ENCODE measurements at regions not wholly inside any gene's neighbourhood (a gene's known extent, or its start where the extent isn't known, plus 50 kb on each side); places are given as distances from the start of the nearest gene placed in this dataset.
A peak's percentile ranks its signal among the peaks of the same experiment; 100 is the strongest.
"Not testable (repeated sequence)": the region's sequence is repeated elsewhere in the genome, so short reads cannot be mapped to it uniquely, and the experiment has no call there.

GRCh38 chr1:121443001-121443540 is 258.3 kb downstream of the SRGAP2C start:
- no peak for DNase-seq

- DNase-seq = no peak
These were observed 259.3 kb downstream of the SRGAP2C start for GRCh38 chr1:121444096-121444495.

GRCh38 chr1:121445679-121446078 is 260.9 kb downstream of the SRGAP2C start:
- DNase-seq = no peak

GRCh38 chr1:121447280-121447923 is 262.6 kb downstream of the SRGAP2C start:
- DNase-seq = not testable (repeated sequence)

GRCh38 chr1:121448064-121448463 is 263.3 kb downstream of the SRGAP2C start:
- not testable (repeated sequence) for DNase-seq

GRCh38 chr1:121448851-121449250 is 264.1 kb downstream of the SRGAP2C start:
- no peak for DNase-seq

- no peak for DNase-seq
These were observed 267.7 kb downstream of the SRGAP2C start for GRCh38 chr1:121452484-121452883.

GRCh38 chr1:121458291-121459048 is 273.7 kb downstream of the SRGAP2C start:
- DNase-seq = no peak

GRCh38 chr1:121459235-121459634 is 274.5 kb downstream of the SRGAP2C start:
- DNase-seq = no peak

- not testable (repeated sequence) for DNase-seq
These were observed 284.6 kb downstream of the SRGAP2C start for GRCh38 chr1:121469395-121469794.

GRCh38 chr1:121470401-121470800 is 285.6 kb downstream of the SRGAP2C start:
- DNase-seq = not testable (repeated sequence)

- no peak for DNase-seq
These were observed 286.7 kb downstream of the SRGAP2C start for GRCh38 chr1:121471523-121471922.

GRCh38 chr1:121472017-121472416 is 287.2 kb downstream of the SRGAP2C start:
- DNase-seq = no peak

- no peak for DNase-seq
These were observed 298.5 kb downstream of the SRGAP2C start for GRCh38 chr1:121483234-121483633.

- DNase-seq = no peak
These were observed 299.2 kb downstream of the SRGAP2C start for GRCh38 chr1:121483961-121484424.

GRCh38 chr1:121494796-121495195 is 310.0 kb downstream of the SRGAP2C start:
- not testable (repeated sequence) for DNase-seq

GRCh38 chr1:121511455-121511854 is 326.7 kb downstream of the SRGAP2C start:
- not testable (repeated sequence) for DNase-seq

GRCh38 chr1:121511876-121512275 is 327.1 kb downstream of the SRGAP2C start:
- DNase-seq = not testable (repeated sequence)

GRCh38 chr1:121515235-121515634 is 330.5 kb downstream of the SRGAP2C start:
- DNase-seq = no peak

GRCh38 chr1:121516234-121516967 is 331.6 kb downstream of the SRGAP2C start:
- peak in 1 of 2 experiments; percentile 25 for DNase-seq

GRCh38 chr1:121517586-121518230 is 332.9 kb downstream of the SRGAP2C start:
- no peak for DNase-seq

- DNase-seq = no peak
These were observed 333.9 kb downstream of the SRGAP2C start for GRCh38 chr1:121518726-121519041.

Measured in activated CD4-positive, alpha-beta T cell treated with anti-CD3 and anti-CD28 coated beads, Interleukin-2, amount 50 U/mL, for 48 hours (primary cell).